DMS 273 (cell line): ENCODE measurements at regions not wholly inside any gene's neighbourhood (a gene's known extent, or its start where the extent isn't known, plus 50 kb on each side); places are given as distances from the start of the nearest gene placed in this dataset.
"Not testable (repeated sequence)": the region's sequence is repeated elsewhere in the genome, so short reads cannot be mapped to it uniquely, and the experiment has no call there.

Source experiments
- DNase-seq: peaks from one replicate; lab custom pipeline; 2025; ENCODE audit not compliant: unreplicated experiment; lab: John Stamatoyannopoulos, UW

GRCh38 chr6:140732155-140732554 is 1357.7 kb upstream of the CITED2 start:
- no peak for DNase-seq

DNA sequence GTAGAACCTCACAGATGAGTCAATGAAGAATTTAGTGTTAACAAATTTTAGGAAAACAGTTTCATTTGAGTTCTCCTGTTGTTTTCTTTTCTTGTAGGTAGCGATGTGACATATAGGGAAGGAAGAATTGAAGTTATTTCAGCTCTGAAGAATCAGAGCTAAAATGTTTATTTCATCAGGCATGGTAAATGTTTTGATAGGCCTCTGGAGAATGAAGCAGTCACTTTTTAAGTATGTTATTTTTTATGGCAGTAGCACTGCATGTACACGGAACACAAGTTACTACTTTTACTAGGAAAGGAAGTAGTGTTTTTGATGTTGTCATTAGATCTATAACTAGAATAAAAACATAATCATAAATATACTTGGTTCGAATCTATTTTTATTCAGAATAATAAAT is 1357.3 kb upstream of the CITED2 start:
- no peak for DNase-seq

DNA sequence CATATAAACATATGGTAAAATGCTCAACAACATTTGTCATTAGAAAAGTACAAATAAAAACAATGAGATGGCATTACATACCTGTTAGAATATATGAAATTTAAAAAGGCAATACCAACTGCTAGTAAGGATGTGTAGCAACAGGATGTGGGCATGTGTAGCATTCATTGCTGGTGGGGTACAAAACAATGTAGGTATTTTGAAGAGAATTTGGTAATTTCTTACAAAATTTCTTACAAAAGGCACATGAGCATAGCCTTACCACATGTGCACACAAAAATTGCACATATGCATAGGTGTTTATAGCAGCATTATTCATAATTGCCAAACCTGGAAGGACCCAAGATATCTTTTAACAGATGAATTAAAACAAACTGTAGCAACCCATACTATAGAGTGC is 1355.1 kb upstream of the CITED2 start:
- no peak for DNase-seq

- no peak for DNase-seq
These were observed 1343.6 kb upstream of the CITED2 start for GRCh38 chr6:140718021-140718420.

DNA sequence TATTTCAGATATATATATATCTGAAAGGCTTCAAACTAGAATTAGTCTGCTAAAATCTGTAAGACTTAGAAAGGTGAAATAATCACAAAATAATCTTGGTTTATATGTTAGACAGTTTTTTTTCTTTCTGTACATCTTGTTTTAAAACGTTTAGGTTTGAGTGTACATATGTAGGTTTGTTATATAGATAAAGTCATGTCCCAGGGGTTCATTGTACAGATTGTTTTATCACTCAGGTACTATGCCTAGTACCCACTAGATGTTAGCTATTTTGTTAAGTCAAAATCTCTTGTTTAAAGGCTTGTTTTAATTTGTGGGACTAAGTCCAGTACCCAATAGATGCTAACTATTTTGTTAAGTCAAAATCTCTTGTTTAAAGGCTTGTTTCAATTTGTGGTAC is 1339.0 kb upstream of the CITED2 start:
- no peak for DNase-seq

GRCh38 chr6:140711019-140711613 is 1336.7 kb upstream of the CITED2 start:
- DNase-seq = peak; percentile 19

DNA sequence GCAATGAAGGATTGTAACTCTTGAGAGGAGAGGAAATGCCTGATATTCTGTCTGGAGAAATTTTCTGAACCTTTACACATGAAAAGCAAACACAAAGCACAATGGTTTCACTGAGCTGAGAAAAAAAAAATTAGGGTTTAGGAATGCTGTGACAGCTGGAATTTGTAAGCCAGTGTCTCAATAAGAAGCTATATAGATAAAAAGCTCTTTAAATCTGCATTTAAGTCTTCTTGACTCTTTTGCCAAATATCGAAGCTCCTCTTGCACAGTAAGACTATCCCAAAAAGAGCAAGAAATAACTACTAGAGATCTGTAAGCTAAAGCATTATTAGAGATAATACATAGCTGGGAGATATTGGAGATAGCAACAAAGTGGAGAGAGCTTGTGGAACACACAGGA is 1334.0 kb upstream of the CITED2 start:
- no peak for DNase-seq

- DNase-seq = not testable (repeated sequence)
These were observed 1329.6 kb upstream of the CITED2 start for GRCh38 chr6:140704008-140704407.

DNA sequence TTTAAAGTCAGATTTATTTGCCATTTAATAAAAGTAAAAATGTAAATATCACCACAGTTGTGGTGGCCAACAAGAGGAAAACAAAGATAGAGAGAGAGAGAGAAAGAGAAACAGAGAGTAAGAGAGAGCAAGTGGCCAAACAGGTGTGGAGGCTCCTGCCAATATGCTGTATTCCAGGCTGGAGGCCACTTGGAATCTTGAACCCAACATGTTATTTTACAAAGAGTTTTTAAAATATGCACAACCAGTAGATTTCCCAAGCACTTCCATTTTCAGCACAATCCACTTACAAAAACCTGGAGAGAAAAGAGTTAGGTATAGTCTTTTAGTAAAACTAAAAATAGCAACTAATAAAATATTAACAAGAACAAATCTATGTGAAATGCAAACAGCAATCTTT is 1323.1 kb upstream of the CITED2 start:
- no peak for DNase-seq

- no peak for DNase-seq
These were observed 1310.5 kb upstream of the CITED2 start for GRCh38 chr6:140684776-140685550.

GRCh38 chr6:140677781-140678528 is 1303.5 kb upstream of the CITED2 start:
- DNase-seq = peak; percentile 49

DNA sequence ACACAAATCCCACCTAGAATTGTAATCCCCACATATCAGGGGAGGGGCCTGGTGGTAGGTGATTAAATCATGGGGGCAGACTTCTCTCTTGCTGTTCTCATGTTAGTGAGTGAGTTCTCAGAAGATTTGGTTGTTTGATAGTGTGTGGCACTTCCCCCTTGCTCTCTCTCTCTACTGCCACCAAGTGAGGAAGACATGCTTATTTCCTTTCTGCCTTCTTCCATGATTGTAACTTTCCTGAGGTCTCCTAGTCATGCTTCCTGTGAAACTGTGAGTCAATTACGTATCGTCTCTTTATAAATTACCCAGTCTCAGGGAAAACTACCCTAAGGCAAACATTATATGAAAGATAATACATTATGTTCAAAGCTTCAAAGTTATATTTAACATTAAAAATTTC is 1297.5 kb upstream of the CITED2 start:
- peak; percentile 6 for DNase-seq

GRCh38 chr6:140670021-140670420 is 1295.6 kb upstream of the CITED2 start:
- no peak for DNase-seq

DNA sequence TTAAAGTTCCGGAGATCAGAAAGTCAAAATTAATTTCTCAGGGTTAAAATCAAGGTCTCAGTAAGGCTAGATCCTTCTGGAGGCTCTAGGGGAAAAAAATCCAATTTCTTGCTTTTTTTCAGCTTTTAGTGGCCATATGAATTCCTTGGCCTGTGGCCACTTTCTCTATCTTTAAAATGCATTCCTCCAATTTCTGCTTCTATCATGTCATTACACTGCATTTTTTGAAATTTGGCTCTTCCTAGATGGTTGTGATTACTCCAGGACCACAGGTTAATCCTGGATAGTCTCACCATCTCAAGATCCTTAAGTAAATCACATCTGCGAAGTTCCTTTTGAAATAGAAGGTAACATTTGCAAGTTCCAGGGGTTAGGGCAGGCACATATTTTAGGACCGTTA is 1294.9 kb upstream of the CITED2 start:
- no peak for DNase-seq

DNA sequence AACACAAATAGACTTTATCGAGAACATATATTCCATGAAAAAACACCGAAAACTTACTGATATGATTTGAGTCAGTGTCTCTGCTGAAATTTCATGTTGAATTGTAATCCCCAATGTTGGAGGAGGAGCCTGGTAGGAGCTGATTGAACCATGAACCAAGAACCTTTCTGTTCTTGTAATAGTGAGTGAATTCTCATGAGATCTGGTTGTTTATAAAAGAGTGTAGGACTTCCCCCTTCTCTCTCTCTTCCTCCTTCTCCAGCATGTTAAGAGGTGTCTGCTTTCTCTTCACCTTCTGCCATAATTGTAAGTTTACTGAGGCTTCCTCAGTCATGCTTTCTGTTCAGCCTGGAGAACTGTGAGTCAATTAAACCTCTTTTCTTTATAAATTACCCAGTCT is 1289.3 kb upstream of the CITED2 start:
- DNase-seq = no peak

- DNase-seq = no peak
These were observed 1288.6 kb upstream of the CITED2 start for GRCh38 chr6:140663094-140663493.

GRCh38 chr6:140661691-140662090 is 1287.2 kb upstream of the CITED2 start:
- no peak for DNase-seq

GRCh38 chr6:140660295-140660694 is 1285.8 kb upstream of the CITED2 start:
- no peak for DNase-seq

DNA sequence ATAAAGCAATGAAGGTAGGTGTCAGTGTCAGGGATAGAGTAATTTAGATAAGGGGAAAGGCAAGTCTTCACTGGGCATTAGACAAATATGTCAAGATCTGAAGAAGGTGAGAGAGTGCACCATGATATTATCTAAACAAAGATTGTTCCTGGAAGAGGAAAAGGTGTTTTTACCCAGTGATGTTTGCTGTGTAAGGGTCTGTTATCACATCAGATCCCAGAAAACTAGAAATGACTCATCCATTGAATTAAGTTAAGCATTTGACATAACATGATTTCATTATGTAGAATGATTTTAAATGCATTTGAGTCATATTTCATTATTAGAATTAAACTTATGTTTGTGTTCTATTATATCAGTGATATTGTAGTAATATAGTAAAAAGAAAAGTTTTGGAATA is 1279.5 kb upstream of the CITED2 start:
- DNase-seq = no peak

- DNase-seq = no peak
These were observed 1279.1 kb upstream of the CITED2 start for GRCh38 chr6:140653506-140653905.

DNA sequence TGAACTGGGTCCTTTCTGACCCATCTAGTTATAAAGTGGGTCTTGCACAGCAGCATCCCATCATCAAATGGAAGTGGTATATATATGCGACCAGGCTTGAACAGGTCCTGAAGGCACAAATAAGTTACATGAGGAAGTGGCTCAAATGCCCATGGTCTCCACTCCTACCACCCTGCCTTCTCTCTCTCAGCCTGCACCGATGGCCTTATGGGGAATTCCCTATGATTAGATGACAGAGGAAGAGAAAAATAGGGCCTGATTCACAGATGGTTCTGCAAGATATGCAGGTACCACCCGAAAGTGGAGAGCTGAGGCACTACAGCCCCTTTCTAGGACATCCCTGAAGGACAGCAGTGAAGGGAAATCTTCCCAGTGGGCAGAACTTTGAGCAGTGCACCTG is 1275.1 kb upstream of the CITED2 start:
- DNase-seq = not testable (repeated sequence)

GRCh38 chr6:140647322-140647721 is 1272.9 kb upstream of the CITED2 start:
- not testable (repeated sequence) for DNase-seq
